ENCODE measurements at regions not wholly inside any gene's neighbourhood (a gene's known extent, or its start where the extent isn't known, plus 50 kb on each side); places are given as distances from the start of the nearest gene placed in this dataset.

DNA sequence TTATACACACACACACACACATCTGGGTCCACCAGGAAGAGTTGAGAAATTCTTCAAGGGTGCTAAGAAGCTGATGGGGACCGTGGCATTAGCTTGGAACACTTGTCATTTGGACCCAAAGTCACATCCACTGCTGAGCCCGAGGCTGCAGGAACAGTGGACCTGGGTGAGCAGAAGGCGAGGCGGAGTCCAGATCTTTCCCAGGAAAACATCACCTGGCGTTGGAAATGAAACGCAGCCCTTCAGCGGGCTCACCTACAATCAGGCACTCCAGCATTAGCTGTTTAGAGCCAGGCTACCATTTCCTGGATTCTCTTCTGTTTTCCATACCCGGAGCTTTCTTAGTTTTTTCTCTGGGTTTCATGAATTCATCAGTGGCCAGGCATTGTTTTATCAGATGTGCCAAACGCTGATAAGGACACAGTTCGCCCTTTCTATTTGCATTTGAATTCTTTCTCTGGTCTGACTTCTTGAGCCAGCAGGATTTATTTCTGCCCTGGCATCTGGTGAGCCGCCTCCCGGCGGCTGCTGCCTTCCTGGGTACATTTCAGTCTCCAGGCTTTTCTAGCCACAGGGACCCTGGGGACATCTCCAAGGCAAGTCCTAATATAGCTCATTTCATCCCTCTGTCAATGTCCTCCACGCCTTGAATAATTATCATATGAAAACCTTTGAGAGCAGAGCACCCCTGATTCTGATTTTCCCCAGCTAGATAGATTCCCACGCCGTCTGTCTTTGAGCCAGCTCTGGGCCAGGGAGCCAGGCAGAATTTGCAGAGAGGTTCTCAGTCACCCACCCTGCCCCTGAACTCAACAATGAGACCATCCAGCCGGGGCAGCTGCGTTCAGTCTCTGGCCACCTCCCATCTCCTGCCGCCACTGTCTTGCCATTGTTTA is 170.9 kb downstream of the TTLL2 start:
- TF ChIP-seq CTCF (IDR thresholded peaks at IDR 0.05; ENCODE audit: insufficient read depth, low read length, severe bottlenecking) = no peak
- DNase-seq (ENCODE audit: low read depth) (no peak), FAIRE-seq (no peak)

GRCh38 chr6:167496707-167497106 is 171.8 kb downstream of the TTLL2 start:
- H3K36me3 ChIP-seq (ENCODE audit: control insufficient read depth, insufficient read depth, low read length) = no peaks in the 10 kb centered on the region
- DNase-seq (ENCODE audit: low read depth) = no peak
- TF ChIP-seq CTCF (IDR thresholded peaks at IDR 0.05; ENCODE audit: insufficient read depth, low read length, severe bottlenecking) = no peak
- FAIRE-seq = no peak
- no peaks in the 10 kb centered on the region for H3K27me3 ChIP-seq (ENCODE audit: control insufficient read depth, insufficient read depth, low read length)
- H3K4me3 ChIP-seq (ENCODE audit: low read depth, low read length) = no peak overlapping the region

More for the DNA sequence above, 170.9 kb downstream of the TTLL2 start:
- Histone ChIP-seq H3K27me3 (ENCODE audit: control insufficient read depth, insufficient read depth, low read length) (no peaks in the 10 kb centered on the region), H3K4me3 (ENCODE audit: low read depth, low read length) (no peak overlapping the region), H3K36me3 (ENCODE audit: control insufficient read depth, insufficient read depth, low read length) (no peaks in the 10 kb centered on the region)

DNA sequence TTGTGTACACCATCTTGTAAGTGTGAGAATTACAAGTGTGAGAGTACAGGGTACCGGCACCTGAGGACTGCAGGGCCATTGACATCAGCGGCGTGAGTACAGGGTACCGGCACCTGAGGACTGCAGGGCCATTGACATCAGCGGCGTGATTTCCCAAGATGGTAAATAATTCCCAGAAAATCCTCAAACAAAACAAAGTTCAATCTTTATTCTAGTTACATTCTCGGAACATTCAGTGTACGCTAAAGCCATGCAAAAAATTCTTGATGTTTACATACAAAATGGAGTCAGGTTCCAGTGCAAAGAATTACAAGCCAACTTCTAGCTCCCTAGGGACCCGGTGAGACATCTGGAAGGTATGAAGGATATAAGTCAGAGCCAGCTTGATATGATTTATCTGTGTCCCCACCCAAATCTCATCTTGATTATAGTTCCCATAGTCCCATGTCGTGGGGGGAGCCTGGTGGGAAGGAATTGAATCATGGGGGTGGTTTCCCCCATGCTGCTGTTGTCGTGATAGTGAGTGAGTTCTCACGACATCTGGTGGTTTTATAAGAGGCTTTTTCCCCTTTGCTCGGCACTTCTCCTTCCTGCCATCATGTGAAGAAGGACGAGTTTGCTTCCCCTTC is 172.7 kb downstream of the TTLL2 start:
- Histone ChIP-seq H3K27me3 (ENCODE audit: control insufficient read depth, insufficient read depth, low read length) (no peaks in the 10 kb centered on the region), H3K4me3 (ENCODE audit: low read depth, low read length) (no peak overlapping the region), H3K36me3 (ENCODE audit: control insufficient read depth, insufficient read depth, low read length) (no peaks in the 10 kb centered on the region)
- FAIRE-seq = no peak
- DNase-seq (ENCODE audit: low read depth) = no peak
- no peak for TF ChIP-seq CTCF (IDR thresholded peaks at IDR 0.05; ENCODE audit: insufficient read depth, low read length, severe bottlenecking)

DNA sequence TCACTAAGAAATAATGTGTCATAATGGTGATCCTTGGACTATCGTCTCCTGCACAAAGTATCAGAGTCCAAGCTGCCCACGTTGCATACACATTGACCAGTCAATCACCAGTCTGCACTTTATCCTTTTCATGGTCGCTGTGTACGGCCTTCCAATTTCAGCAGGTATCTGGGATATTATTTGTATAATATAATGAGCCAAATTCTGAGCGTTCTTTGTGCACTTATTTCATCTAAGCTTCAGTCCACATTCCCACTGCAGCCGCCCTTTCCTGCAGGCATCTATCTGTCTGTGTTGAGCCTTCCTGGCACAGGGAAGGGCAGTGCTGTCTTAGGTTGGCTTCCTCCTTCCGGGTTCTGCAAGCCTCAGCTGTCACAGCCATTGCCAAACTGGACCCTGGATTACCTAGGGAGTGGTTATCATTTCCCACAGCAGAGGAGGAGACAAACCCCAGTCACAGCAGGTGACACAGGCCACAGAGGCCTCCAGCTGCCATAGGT is 174.3 kb downstream of the TTLL2 start:
- no peak for FAIRE-seq
- no peak for TF ChIP-seq CTCF (IDR thresholded peaks at IDR 0.05; ENCODE audit: insufficient read depth, low read length, severe bottlenecking)
- no peak overlapping the region for H3K4me3 ChIP-seq (ENCODE audit: low read depth, low read length)
- H3K36me3 ChIP-seq (ENCODE audit: control insufficient read depth, insufficient read depth, low read length) = no peaks in the 10 kb centered on the region
- no peaks in the 10 kb centered on the region for H3K27me3 ChIP-seq (ENCODE audit: control insufficient read depth, insufficient read depth, low read length)
- no peak for DNase-seq (ENCODE audit: low read depth)

DNA sequence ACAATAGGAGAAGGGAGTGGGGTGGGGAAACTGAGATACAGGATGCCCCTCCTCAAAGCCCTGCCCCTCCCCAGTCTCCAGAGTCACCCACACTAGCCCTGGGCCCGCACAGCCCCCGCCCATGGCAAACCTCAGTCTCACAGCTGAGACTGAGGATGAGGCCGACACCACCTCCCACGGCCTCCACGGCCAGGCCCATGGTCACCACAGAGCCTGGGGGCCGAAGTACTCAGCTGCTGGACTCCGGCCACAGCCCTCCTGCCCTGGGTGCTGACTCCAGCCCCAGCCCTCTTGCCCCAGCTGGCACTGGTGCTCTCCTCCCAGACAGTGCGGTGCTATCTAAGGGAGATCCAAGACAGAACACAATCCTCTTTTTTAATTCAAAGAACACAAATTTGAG is 176.1 kb downstream of the TTLL2 start:
- Histone ChIP-seq H3K27me3 (ENCODE audit: control insufficient read depth, insufficient read depth, low read length) (no peaks in the 10 kb centered on the region), H3K36me3 (ENCODE audit: control insufficient read depth, insufficient read depth, low read length) (no peaks in the 10 kb centered on the region), H3K4me3 (ENCODE audit: low read depth, low read length) (no peak overlapping the region)
- no peak for TF ChIP-seq CTCF (IDR thresholded peaks at IDR 0.05; ENCODE audit: insufficient read depth, low read length, severe bottlenecking)
- DNase-seq (ENCODE audit: low read depth) = no peak
- no peak for FAIRE-seq

Data from bronchial epithelial cell (primary cell).